ENCODE measurements at regions not wholly inside any gene's neighbourhood (a gene's known extent, or its start where the extent isn't known, plus 50 kb on each side); places are given as distances from the start of the nearest gene placed in this dataset.

GRCh38 chr10:10782603-10783002, 235.1 kb upstream of the CELF2 start:
- TF ChIP-seq REST (IDR thresholded peaks at IDR 0.05; ENCODE audit: low read depth) (no peak), EGR1 (IDR thresholded peaks at IDR 0.05) (no peak), YY1 (IDR thresholded peaks at IDR 0.05; ENCODE audit: low read depth) (no peak), TCF12 (IDR thresholded peaks at IDR 0.05; ENCODE audit: low read depth) (no peak), EP300 (IDR thresholded peaks at IDR 0.05; ENCODE audit: borderline replicate concordance) (no peak), MAX (IDR thresholded peaks at IDR 0.05) (no peak), NFIC (IDR thresholded peaks at IDR 0.05) (no peak), USF1 (IDR thresholded peaks at IDR 0.05) (no peak), TEAD4 (IDR thresholded peaks at IDR 0.05) (no peak), ZBTB7A (IDR thresholded peaks at IDR 0.05; ENCODE audit: low read depth) (no peak), TAF1 (IDR thresholded peaks at IDR 0.05; ENCODE audit: low read depth) (no peak), FOXM1 (IDR thresholded peaks at IDR 0.05; ENCODE audit: borderline replicate concordance, low read depth) (no peak), CREB1 (IDR thresholded peaks at IDR 0.05; ENCODE audit: low read depth) (no peak), CEBPB (IDR thresholded peaks at IDR 0.05) (no peak)
